ENCODE measurements at regions not wholly inside any gene's neighbourhood (a gene's known extent, or its start where the extent isn't known, plus 50 kb on each side); places are given as distances from the start of the nearest gene placed in this dataset.
A peak's percentile ranks its signal among the peaks of the same experiment; 100 is the strongest.
"Not testable (repeated sequence)": the region's sequence is repeated elsewhere in the genome, so short reads cannot be mapped to it uniquely, and the experiment has no call there.

GRCh38 chr4:118474001-118474626 lies 121.3 kb upstream of the PRSS12 start:
- H3K27me3 ChIP-seq (ENCODE audit: control insufficient read depth in 3 of 3, insufficient read depth in 3 of 3, low read length in 2 of 3); ATAC-seq (ENCODE audit: insufficient read depth, low FRiP score); DNase-seq: not testable (repeated sequence)

GRCh38 chr4:118474771-118475170 lies 122.0 kb upstream of the PRSS12 start:
- not testable (repeated sequence) for H3K27ac ChIP-seq (ENCODE audit: low read depth in 1 of 2, low read length in 1 of 2); H3K36me3 ChIP-seq (ENCODE audit: control insufficient read depth in 4 of 4, insufficient read depth in 4 of 4, low read length in 4 of 4); H3K4me1 ChIP-seq (ENCODE audit: control insufficient read depth in 5 of 5, insufficient read depth in 5 of 5, low read length in 5 of 5); H3K4me3 ChIP-seq; H3K9ac ChIP-seq (ENCODE audit: insufficient read depth in 1 of 2, low read length in 2 of 2); DNase-seq; ATAC-seq (ENCODE audit: insufficient read depth, low FRiP score); H3K9me3 ChIP-seq (ENCODE audit: control insufficient read depth in 4 of 4, insufficient read depth in 3 of 4, low read length in 3 of 4); H3K27me3 ChIP-seq (ENCODE audit: control insufficient read depth in 3 of 3, insufficient read depth in 3 of 3, low read length in 2 of 3)

More at GRCh38 chr4:118474001-118474626, 121.3 kb upstream of the PRSS12 start:
- not testable (repeated sequence) for H3K9ac ChIP-seq (ENCODE audit: insufficient read depth in 1 of 2, low read length in 2 of 2); H3K4me3 ChIP-seq; H3K27ac ChIP-seq (ENCODE audit: low read depth in 1 of 2, low read length in 1 of 2); H3K9me3 ChIP-seq (ENCODE audit: control insufficient read depth in 4 of 4, insufficient read depth in 3 of 4, low read length in 3 of 4); H3K36me3 ChIP-seq (ENCODE audit: control insufficient read depth in 4 of 4, insufficient read depth in 4 of 4, low read length in 4 of 4); H3K4me1 ChIP-seq (ENCODE audit: control insufficient read depth in 5 of 5, insufficient read depth in 5 of 5, low read length in 5 of 5)
- 88 to 94% methylated on average over 3 of the region's 3 CpGs for WGBS, 2 donors

- WGBS, 2 donors = 89 to 90% methylated on average over 3 of the region's 3 CpGs
- not testable (repeated sequence) for H3K4me1 ChIP-seq (ENCODE audit: control insufficient read depth in 5 of 5, insufficient read depth in 5 of 5, low read length in 5 of 5)
Observed at GRCh38 chr4:118475901-118476300, 123.1 kb upstream of the PRSS12 start.

GRCh38 chr4:118477826-118478225 lies 125.0 kb upstream of the PRSS12 start:
- H3K9ac ChIP-seq (ENCODE audit: insufficient read depth in 1 of 2, low read length in 2 of 2); ATAC-seq (ENCODE audit: insufficient read depth, low FRiP score); DNase-seq; H3K36me3 ChIP-seq (ENCODE audit: control insufficient read depth in 4 of 4, insufficient read depth in 4 of 4, low read length in 4 of 4); H3K27me3 ChIP-seq (ENCODE audit: control insufficient read depth in 3 of 3, insufficient read depth in 3 of 3, low read length in 2 of 3); H3K4me3 ChIP-seq; H3K4me1 ChIP-seq (ENCODE audit: control insufficient read depth in 5 of 5, insufficient read depth in 5 of 5, low read length in 5 of 5); H3K9me3 ChIP-seq (ENCODE audit: control insufficient read depth in 4 of 4, insufficient read depth in 3 of 4, low read length in 3 of 4); H3K27ac ChIP-seq (ENCODE audit: low read depth in 1 of 2, low read length in 1 of 2): not testable (repeated sequence)

More at GRCh38 chr4:118475901-118476300, 123.1 kb upstream of the PRSS12 start:
- not testable (repeated sequence) for DNase-seq; H3K9ac ChIP-seq (ENCODE audit: insufficient read depth in 1 of 2, low read length in 2 of 2); H3K9me3 ChIP-seq (ENCODE audit: control insufficient read depth in 4 of 4, insufficient read depth in 3 of 4, low read length in 3 of 4); H3K27ac ChIP-seq (ENCODE audit: low read depth in 1 of 2, low read length in 1 of 2); H3K36me3 ChIP-seq (ENCODE audit: control insufficient read depth in 4 of 4, insufficient read depth in 4 of 4, low read length in 4 of 4); ATAC-seq (ENCODE audit: insufficient read depth, low FRiP score); H3K4me3 ChIP-seq; H3K27me3 ChIP-seq (ENCODE audit: control insufficient read depth in 3 of 3, insufficient read depth in 3 of 3, low read length in 2 of 3)

GRCh38 chr4:118485801-118486314 lies 133.1 kb upstream of the PRSS12 start:
- not testable (repeated sequence) for ATAC-seq (ENCODE audit: insufficient read depth, low FRiP score); H3K36me3 ChIP-seq (ENCODE audit: control insufficient read depth in 4 of 4, insufficient read depth in 4 of 4, low read length in 4 of 4); H3K4me1 ChIP-seq (ENCODE audit: control insufficient read depth in 5 of 5, insufficient read depth in 5 of 5, low read length in 5 of 5); H3K9ac ChIP-seq (ENCODE audit: insufficient read depth in 1 of 2, low read length in 2 of 2); H3K27ac ChIP-seq (ENCODE audit: low read depth in 1 of 2, low read length in 1 of 2); H3K9me3 ChIP-seq (ENCODE audit: control insufficient read depth in 4 of 4, insufficient read depth in 3 of 4, low read length in 3 of 4); H3K27me3 ChIP-seq (ENCODE audit: control insufficient read depth in 3 of 3, insufficient read depth in 3 of 3, low read length in 2 of 3); H3K4me3 ChIP-seq
- DNase-seq = peak in 1 of 3 donors; percentile 4
- 49 to 66% methylated on average over 2 of the region's 3 CpGs for WGBS, 2 donors

- H3K27me3 ChIP-seq (ENCODE audit: control insufficient read depth in 3 of 3, insufficient read depth in 3 of 3, low read length in 2 of 3); H3K4me3 ChIP-seq; DNase-seq; H3K9me3 ChIP-seq (ENCODE audit: control insufficient read depth in 4 of 4, insufficient read depth in 3 of 4, low read length in 3 of 4); H3K9ac ChIP-seq (ENCODE audit: insufficient read depth in 1 of 2, low read length in 2 of 2); H3K27ac ChIP-seq (ENCODE audit: low read depth in 1 of 2, low read length in 1 of 2); H3K36me3 ChIP-seq (ENCODE audit: control insufficient read depth in 4 of 4, insufficient read depth in 4 of 4, low read length in 4 of 4); H3K4me1 ChIP-seq (ENCODE audit: control insufficient read depth in 5 of 5, insufficient read depth in 5 of 5, low read length in 5 of 5); ATAC-seq (ENCODE audit: insufficient read depth, low FRiP score): not testable (repeated sequence)
- WGBS, 2 donors = 75 to 92% methylated on average over 4 of the region's 4 CpGs
Observed at GRCh38 chr4:118492963-118493362, 140.2 kb upstream of the PRSS12 start.

GRCh38 chr4:118494437-118494836 lies 141.6 kb upstream of the PRSS12 start:
- H3K27me3 ChIP-seq (ENCODE audit: control insufficient read depth in 3 of 3, insufficient read depth in 3 of 3, low read length in 2 of 3); H3K27ac ChIP-seq (ENCODE audit: low read depth in 1 of 2, low read length in 1 of 2); H3K36me3 ChIP-seq (ENCODE audit: control insufficient read depth in 4 of 4, insufficient read depth in 4 of 4, low read length in 4 of 4); ATAC-seq (ENCODE audit: insufficient read depth, low FRiP score); H3K4me1 ChIP-seq (ENCODE audit: control insufficient read depth in 5 of 5, insufficient read depth in 5 of 5, low read length in 5 of 5); DNase-seq; H3K4me3 ChIP-seq; H3K9me3 ChIP-seq (ENCODE audit: control insufficient read depth in 4 of 4, insufficient read depth in 3 of 4, low read length in 3 of 4); H3K9ac ChIP-seq (ENCODE audit: insufficient read depth in 1 of 2, low read length in 2 of 2): not testable (repeated sequence)
- 86 to 94% methylated on average over 6 of the region's 6 CpGs for WGBS, 2 donors

- H3K9me3 ChIP-seq (ENCODE audit: control insufficient read depth in 4 of 4, insufficient read depth in 3 of 4, low read length in 3 of 4); H3K27me3 ChIP-seq (ENCODE audit: control insufficient read depth in 3 of 3, insufficient read depth in 3 of 3, low read length in 2 of 3); H3K4me1 ChIP-seq (ENCODE audit: control insufficient read depth in 5 of 5, insufficient read depth in 5 of 5, low read length in 5 of 5); H3K9ac ChIP-seq (ENCODE audit: insufficient read depth in 1 of 2, low read length in 2 of 2); H3K27ac ChIP-seq (ENCODE audit: low read depth in 1 of 2, low read length in 1 of 2); ATAC-seq (ENCODE audit: insufficient read depth, low FRiP score); H3K4me3 ChIP-seq; H3K36me3 ChIP-seq (ENCODE audit: control insufficient read depth in 4 of 4, insufficient read depth in 4 of 4, low read length in 4 of 4): not testable (repeated sequence)
- DNase-seq = peak in 1 of 3 donors; percentile 1
- WGBS, 2 donors = 79 to 86% methylated on average over 5 of the region's 5 CpGs
Observed at GRCh38 chr4:118502967-118503366, 150.2 kb upstream of the PRSS12 start.

Data from lung (tissue), 9 donors.